ENCODE measurements at regions not wholly inside any gene's neighbourhood (a gene's known extent, or its start where the extent isn't known, plus 50 kb on each side); places are given as distances from the start of the nearest gene placed in this dataset.
A peak's percentile ranks its signal among the peaks of the same experiment; 100 is the strongest.

GRCh38 chr2:67842375-67842959, 220.3 kb downstream of the C1D start:
- DNase-seq = no peak

- no peak for DNase-seq
Observed at GRCh38 chr2:67844024-67844540, 218.7 kb downstream of the C1D start.

GRCh38 chr2:67845621-67846369, 217.0 kb downstream of the C1D start:
- no peak for DNase-seq

DNA sequence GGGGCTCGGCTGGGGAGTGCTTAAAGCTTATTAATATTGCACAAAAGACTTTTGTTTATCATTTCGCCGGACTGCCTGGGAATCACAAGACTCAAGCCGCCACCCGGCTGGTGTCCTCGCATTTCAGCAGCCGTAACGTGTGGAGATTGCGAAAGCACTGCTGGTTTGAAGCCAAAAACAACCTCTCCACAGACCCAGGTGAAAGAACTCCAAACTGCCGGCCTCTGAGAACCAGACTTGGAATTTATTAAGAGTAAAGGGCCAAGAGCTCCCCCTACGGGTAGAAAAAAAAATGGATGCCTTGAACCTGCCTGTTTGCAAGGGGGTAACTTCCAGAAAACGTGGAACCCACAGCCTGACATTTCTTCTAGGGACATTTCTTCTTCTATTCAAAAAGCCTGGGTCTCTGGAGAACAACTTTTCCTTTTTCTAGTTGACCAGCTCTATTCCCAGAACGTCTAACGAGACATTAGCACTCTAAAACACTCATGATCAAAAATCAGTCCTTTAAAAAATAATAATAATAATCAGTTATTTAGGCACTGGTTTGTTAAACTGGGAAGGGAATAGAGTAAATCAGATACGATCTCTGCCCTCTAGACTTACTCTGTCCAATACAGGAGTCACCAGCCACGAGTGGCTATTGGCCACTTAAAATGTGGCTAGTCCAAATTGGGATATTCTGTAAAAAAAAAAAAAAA, 216.3 kb downstream of the C1D start:
- peak; percentile 59 for DNase-seq

DNA sequence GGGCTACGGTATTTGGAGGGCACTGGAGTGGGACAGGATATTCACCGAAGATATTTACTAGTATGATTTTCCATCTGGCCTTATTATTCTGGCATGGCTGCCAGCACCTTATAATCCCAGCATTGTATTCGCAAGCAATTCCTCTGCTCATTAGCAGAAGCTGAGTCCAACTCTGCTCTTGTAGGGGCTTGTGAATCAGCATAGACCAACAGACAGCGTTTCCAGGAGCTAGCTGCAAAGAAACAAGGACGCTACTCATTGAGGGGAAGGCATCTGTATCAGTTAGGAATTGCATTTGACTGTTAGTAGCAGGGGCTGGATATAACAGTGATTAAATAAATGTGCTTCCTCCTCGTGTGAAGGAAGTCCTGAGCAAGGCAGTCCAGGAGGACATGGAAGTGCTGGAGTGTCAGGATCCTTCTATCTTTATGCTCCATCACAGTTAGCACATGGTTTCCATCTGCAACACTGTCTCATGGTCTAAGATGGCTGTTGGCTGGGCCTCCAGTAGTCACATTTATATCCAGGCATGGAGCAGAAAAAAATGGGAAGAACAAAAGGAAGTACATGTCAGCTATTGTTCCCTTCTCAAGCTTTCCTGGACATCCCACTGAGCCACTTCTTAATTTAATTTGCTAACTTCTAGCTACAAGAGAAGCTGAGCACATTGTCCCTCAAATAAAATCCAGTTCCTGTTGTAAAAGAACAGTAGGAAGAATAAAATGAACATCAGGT, 214.1 kb downstream of the C1D start:
- DNase-seq = no peak

DNA sequence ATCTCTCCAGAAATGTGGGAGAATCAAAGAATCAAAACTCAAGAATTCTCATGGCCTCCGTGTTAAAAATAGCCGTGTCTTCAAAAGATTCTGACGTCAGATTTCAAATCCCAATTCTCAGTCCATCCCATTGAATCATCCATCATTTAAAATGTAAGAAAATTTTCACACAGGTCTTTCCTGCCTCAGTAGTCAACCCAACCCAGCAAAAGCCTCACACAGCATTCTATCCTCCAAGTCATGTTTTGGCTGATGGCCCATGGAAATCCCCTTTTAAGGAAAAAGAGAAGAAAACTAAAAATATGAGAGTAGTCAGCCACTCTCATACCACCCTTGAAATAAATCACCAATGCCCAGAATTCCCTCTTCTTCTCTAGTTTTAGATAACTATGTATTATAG, 211.8 kb downstream of the C1D start:
- no peak for DNase-seq

DNA sequence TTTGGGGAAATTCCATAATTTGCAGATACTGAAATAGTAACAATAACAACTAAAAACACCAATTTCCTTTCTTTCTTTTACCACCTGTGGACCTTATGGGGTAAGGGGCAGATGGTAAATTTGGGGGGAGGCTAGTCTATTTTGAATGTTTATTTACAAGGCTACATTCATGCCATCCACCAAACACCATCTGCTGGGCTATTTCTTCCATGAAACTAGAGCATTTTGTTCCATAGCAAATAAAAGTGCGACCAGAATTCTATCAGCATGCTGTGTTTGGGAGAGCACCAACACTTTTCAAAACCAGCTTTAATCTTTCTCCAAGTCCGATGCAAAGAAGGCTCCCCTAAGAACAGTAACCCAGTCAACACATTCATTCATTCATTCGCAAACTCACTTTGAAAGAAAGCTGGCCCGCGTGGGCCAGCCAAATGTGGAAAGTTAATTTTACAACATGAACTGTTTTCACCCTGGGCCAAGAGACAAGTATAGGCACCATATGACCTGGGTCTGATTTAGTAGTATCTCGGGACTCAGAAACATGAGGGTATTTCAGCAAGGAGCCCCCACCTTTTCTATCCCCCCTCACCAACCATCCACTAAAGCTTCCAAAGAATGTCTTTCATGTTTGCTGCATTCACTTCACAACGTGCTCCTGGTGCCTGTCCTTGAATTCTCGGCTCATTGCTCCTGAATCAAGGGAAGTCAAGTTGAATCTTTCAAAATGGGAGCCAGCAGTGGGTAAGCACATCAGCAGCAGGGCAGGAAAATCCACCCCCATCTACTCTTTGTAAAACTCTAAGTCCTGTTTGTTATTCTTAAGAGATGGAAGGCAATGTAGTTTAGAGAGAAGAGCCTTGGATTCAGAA, 210.6 kb downstream of the C1D start:
- no peak for DNase-seq

DNA sequence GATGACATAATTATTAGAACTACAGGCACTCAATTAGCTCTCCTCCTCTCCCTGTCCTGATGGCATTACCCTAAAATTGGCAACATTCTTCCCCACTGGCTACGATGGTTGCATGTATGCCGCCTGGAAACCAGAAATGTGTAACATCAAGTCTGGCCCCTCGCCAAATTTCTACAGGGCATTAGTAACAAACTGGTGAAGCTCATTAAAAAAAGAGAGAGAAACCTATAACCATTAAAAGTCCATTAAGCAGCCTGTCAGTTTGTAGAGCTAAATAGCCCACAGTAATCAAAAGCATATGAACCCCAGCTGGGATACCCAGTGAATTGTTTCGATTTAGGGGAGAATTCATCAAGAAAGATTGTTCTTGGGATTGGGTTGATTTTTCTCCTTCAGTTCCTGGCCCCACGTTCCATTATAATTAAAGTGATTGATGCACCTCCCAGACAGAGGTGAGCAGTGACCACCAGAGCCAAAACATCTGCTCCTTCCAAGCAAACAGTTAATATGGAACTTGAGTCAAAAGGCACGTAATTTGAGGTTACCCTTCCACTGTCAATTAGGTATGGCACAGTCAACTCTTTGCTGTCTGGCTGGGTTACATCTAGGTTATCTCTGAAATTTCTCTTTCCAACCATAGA, 208.6 kb downstream of the C1D start:
- no peak for DNase-seq

- DNase-seq = no peak
Observed at GRCh38 chr2:67854798-67855197, 208.0 kb downstream of the C1D start.

DNA sequence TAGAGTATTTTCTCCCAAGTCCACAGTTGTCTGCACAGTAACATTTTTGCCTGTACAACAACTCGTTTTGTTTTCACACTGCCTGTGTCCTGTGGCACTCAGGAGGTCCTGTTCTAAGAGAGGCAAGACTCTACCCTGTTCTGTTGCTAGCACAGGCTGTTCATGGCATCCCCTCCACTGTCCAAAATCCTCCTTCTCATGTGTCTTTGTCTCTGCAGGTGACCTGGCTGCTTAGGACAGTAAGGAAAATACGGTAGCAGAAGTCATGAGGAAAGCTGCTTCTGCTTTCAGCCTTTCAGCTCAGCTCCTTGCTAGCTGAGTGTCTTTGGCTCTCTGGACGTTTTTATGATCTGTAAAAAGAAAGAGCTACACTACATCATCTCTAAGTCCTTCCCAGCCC, 205.9 kb downstream of the C1D start:
- DNase-seq = no peak

- DNase-seq = no peak
Observed at GRCh38 chr2:67857836-67858235, 205.0 kb downstream of the C1D start.

DNA sequence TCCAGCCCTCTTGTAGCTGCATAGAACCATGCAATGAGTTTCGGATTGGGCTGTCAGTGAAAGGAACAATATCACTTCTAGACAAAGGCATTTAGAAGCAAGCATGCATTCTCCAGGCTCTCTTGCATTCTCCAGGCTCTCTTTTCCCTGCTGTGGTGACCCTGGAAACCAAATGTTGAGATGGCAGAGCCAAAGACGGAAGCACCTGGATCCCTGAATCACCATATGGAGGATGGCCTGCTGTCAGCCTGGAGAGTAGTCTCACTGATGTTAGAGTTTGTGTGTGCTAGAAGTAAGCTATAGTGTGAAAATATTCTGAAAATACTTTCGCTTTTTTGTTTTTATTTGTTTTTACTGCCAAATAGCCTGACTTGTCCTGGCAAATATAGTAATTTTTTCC, 203.9 kb downstream of the C1D start:
- DNase-seq = no peak

DNA sequence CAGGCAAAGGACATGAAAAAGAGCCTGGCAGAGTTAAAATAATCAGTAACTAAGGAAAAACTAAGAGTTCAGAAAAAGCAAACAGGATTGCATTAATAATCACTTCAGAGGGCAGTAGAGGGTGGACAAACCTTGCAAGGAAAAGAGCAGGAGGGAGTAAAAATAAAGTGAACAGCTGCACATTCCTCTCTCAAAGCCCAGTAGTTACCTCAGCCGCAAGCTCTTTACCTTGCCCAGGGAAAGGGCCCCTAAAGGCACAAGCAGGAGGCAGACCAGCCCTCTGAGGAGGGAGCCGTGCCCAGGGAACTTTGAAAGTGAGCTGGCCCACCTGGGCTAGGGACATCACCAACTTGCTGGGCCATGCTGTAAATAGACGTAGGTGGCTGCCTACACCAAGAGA, 196.9 kb downstream of the C1D start:
- DNase-seq = no peak

DNA sequence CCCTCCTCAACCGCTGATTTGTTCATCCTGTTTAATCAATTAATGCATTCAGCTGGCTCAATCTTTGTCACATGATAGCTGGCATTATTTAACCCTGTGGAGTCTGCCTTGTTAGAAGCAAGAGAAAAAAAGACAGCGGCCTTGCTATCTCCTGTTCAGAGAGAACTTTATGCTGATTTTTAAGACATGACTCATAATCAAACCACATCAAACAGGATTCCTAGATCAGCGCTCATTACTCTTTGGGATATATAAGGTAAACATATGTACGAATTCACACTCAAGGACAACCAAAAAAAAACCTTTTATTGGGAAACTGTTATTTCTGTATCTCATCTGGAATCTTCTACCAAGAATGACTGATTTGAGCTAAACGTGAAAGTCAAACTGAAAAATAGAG, 195.1 kb downstream of the C1D start:
- DNase-seq = no peak

DNA sequence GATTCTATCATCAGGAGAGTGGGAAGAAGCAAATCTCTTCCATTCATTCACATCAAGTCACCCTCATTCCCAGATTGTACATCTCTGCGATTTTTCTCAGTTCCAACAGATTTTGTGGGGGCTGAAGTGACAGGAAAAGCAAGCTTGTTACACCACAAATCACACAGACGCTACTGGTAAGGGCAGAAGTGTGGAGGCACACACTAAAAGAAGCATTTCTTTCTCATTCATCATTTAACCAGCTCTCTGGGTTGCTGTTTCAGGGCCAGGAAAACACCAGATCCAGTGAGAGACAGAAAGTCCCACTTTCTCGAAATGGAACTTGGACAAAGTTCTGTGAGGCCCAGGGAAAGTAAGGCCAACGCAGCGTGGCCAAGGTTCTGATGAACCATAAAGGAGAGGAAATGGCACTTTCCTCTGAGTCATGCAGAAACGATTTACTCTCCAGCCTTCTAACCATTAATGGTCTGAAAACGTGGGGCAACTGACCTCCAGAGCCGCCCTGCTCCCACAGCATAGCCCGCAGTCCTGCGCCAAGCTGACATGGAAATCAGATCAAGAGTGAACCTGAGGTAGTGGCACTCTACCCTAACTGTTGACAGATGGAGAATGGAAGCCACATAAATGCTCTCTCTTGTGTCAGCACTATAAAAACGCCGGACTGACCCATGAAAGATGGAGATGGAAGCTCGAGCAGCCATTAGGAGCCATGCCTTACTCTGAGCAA, 191.0 kb downstream of the C1D start:
- DNase-seq = no peak

DNA sequence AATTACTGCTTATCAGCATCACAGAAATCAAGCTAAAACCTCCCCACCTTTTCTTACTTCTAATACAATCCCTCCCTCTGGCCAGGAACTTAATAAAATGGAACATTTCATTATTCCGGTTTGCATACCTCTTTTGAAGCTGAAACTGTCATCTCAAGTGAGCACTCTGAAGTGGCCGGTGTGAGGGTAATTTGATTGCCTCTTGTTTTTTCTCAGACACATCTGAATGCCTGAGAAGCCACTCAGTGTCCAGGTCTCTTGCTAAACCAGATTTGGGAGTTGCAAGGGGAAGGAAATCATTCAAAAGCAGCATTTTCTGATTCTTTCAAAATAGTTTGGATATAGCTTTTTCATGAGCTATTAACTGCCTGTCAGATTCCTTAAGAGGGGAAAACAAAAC, 190.3 kb downstream of the C1D start:
- DNase-seq = no peak

DNA sequence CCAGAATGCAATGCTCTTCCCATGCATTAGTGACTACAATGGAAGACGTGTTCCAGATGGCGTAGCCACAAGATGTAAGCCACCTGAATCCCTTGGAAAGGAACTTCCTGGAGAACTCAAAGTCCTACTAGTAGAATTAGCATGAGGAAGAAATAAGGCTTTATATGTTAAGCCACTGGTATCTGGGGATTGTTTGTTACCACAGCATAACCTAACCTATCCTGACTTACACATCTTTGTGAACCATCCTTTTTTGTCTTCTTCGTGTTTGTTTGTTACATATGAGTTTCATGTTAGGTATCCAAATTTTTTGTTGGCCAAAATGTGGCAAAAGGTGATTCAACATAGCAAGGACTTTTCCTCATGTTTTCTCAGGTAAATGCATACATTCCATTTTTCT, 188.9 kb downstream of the C1D start:
- DNase-seq = no peak

DNA sequence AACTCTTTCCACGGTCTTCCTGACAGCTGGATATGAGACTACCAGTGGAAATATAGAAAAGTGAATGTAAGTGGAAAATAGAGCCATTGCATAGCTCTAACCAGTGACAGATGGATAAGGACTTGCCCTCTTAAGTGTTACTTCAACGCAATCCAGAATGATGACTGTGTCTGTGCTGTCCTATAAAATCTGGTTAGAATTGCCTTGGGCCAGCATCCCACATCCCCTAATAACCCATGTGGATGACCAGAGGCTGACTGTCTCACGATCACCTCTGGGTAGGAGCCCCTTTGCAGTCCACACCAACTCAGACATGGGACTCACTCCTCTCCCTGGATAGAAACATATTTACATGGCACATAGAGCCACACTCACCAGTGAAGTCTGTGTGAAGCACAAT, 186.6 kb downstream of the C1D start:
- DNase-seq = no peak

GRCh38 chr2:67877301-67877700, 185.5 kb downstream of the C1D start:
- no peak for DNase-seq

- DNase-seq = no peak
Observed at GRCh38 chr2:67878743-67879142, 184.1 kb downstream of the C1D start.

- no peak for DNase-seq
Observed at GRCh38 chr2:67879586-67880290, 183.1 kb downstream of the C1D start.

Data from NCI-H2081 treated with DMSO at 0.1 percent for 48 hours (cell line).